ENCODE measurements at regions not wholly inside any gene's neighbourhood (a gene's known extent, or its start where the extent isn't known, plus 50 kb on each side); places are given as distances from the start of the nearest gene placed in this dataset.
"Not testable (repeated sequence)": the region's sequence is repeated elsewhere in the genome, so short reads cannot be mapped to it uniquely, and the experiment has no call there.

GRCh38 chr4:105067946-105068345 is 78.7 kb upstream of the TET2 start:
- no peak for TF ChIP-seq CTCF (IDR thresholded peaks at IDR 0.05; ENCODE audit: control extremely low read depth, extremely low read depth)
- ATAC-seq (ENCODE audit: insufficient read depth, low FRiP score) (no peak), DNase-seq (peak; percentile 42 to 89 (median 85))
- Histone ChIP-seq H3K4me1 (ENCODE audit: control insufficient read depth in 5 of 5, insufficient read depth in 5 of 5, low read length in 5 of 5) (peaks cover 0 to 28% (median 8%) of the 10 kb centered on the region in 5 donors), H3K36me3 (ENCODE audit: control insufficient read depth in 4 of 4, insufficient read depth in 4 of 4, low read length in 4 of 4) (no peaks in the 10 kb centered on the region), H3K27ac (ENCODE audit: low read depth in 1 of 2, low read length in 1 of 2) (no peak overlapping the region), H3K27me3 (ENCODE audit: control insufficient read depth in 3 of 3, insufficient read depth in 3 of 3, low read length in 2 of 3) (peaks cover 0 to 2% (median 0%) of the 10 kb centered on the region in 3 donors), H3K4me3 (no peak overlapping the region), H3K9ac (ENCODE audit: insufficient read depth in 1 of 2, low read length in 2 of 2) (no peak overlapping the region), H3K9me3 (ENCODE audit: control insufficient read depth in 4 of 4, insufficient read depth in 3 of 4, low read length in 3 of 4) (no peaks in the 10 kb centered on the region)
- 72 to 81% methylated on average over 4 of the region's 4 CpGs for WGBS, 2 donors

- Histone ChIP-seq H3K36me3 (ENCODE audit: control insufficient read depth in 4 of 4, insufficient read depth in 4 of 4, low read length in 4 of 4) (no peaks in the 10 kb centered on the region), H3K4me3 (no peak overlapping the region), H3K27ac (ENCODE audit: low read depth in 1 of 2, low read length in 1 of 2) (no peak overlapping the region), H3K4me1 (ENCODE audit: control insufficient read depth in 5 of 5, insufficient read depth in 5 of 5, low read length in 5 of 5) (peaks cover 0 to 28% (median 8%) of the 10 kb centered on the region in 5 donors), H3K27me3 (ENCODE audit: control insufficient read depth in 3 of 3, insufficient read depth in 3 of 3, low read length in 2 of 3) (peaks cover 0 to 1% (median 0%) of the 10 kb centered on the region in 3 donors), H3K9me3 (ENCODE audit: control insufficient read depth in 4 of 4, insufficient read depth in 3 of 4, low read length in 3 of 4) (no peaks in the 10 kb centered on the region), H3K9ac (ENCODE audit: insufficient read depth in 1 of 2, low read length in 2 of 2) (no peak overlapping the region)
- no peak for TF ChIP-seq CTCF (IDR thresholded peaks at IDR 0.05; ENCODE audit: control extremely low read depth, extremely low read depth)
- DNase-seq (no peak), ATAC-seq (ENCODE audit: insufficient read depth, low FRiP score) (no peak)
- 87 to 92% methylated on average over 3 of the region's 3 CpGs for WGBS, 2 donors
Observed at GRCh38 chr4:105068516-105068915, 78.2 kb upstream of the TET2 start.

DNA sequence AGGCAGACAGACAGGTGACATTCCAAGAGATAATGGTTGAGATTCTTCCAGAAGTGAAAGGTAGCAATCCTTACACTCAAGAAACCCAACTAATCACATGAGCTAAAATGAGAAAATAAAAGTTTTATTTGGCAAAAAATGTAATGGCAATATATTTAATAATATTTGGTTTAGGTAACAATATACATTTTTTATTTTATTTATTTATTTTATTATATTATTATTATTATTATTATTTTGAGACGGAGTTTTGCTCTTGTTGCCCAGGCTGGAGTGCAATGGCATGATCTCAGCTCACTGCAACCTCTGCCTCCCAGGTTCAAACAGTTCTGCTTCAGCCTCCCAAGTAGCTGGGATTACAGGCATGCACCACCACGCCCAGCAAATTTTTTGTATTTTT is 74.6 kb upstream of the TET2 start:
- ATAC-seq (ENCODE audit: insufficient read depth, low FRiP score); H3K36me3 ChIP-seq (ENCODE audit: control insufficient read depth in 4 of 4, insufficient read depth in 4 of 4, low read length in 4 of 4): not testable (repeated sequence)
- WGBS, 2 donors = 95 to 96% methylated on average over 2 of the region's 2 CpGs

GRCh38 chr4:105074097-105074496 is 72.6 kb upstream of the TET2 start:
- H3K9ac ChIP-seq (ENCODE audit: insufficient read depth in 1 of 2, low read length in 2 of 2) = no peak overlapping the region
- H3K36me3 ChIP-seq (ENCODE audit: control insufficient read depth in 4 of 4, insufficient read depth in 4 of 4, low read length in 4 of 4) = no peaks in the 10 kb centered on the region

More for the DNA sequence above, 74.6 kb upstream of the TET2 start:
- not testable (repeated sequence) for DNase-seq; H3K4me3 ChIP-seq; H3K9me3 ChIP-seq (ENCODE audit: control insufficient read depth in 4 of 4, insufficient read depth in 3 of 4, low read length in 3 of 4); H3K9ac ChIP-seq (ENCODE audit: insufficient read depth in 1 of 2, low read length in 2 of 2); H3K27ac ChIP-seq (ENCODE audit: low read depth in 1 of 2, low read length in 1 of 2); H3K27me3 ChIP-seq (ENCODE audit: control insufficient read depth in 3 of 3, insufficient read depth in 3 of 3, low read length in 2 of 3)
- H3K4me1 ChIP-seq (ENCODE audit: control insufficient read depth in 5 of 5, insufficient read depth in 5 of 5, low read length in 5 of 5) = peaks cover 0 to 14% (median 3%) of the 10 kb centered on the region in 5 donors

More at GRCh38 chr4:105074097-105074496, 72.6 kb upstream of the TET2 start:
- no peak for TF ChIP-seq CTCF (IDR thresholded peaks at IDR 0.05; ENCODE audit: control extremely low read depth, extremely low read depth)
- Histone ChIP-seq H3K9me3 (ENCODE audit: control insufficient read depth in 4 of 4, insufficient read depth in 3 of 4, low read length in 3 of 4) (no peaks in the 10 kb centered on the region), H3K4me3 (no peak overlapping the region), H3K4me1 (ENCODE audit: control insufficient read depth in 5 of 5, insufficient read depth in 5 of 5, low read length in 5 of 5) (peaks cover 0 to 2% (median 0%) of the 10 kb centered on the region in 5 donors), H3K27me3 (ENCODE audit: control insufficient read depth in 3 of 3, insufficient read depth in 3 of 3, low read length in 2 of 3) (no peaks in the 10 kb centered on the region), H3K27ac (ENCODE audit: low read depth in 1 of 2, low read length in 1 of 2) (no peak overlapping the region)
- no peak for DNase-seq
- ATAC-seq (ENCODE audit: insufficient read depth, low FRiP score) = no peak

All from lung (tissue), 11 donors.